ENCODE measurements at regions not wholly inside any gene's neighbourhood (a gene's known extent, or its start where the extent isn't known, plus 50 kb on each side); places are given as distances from the start of the nearest gene placed in this dataset.

DNA sequence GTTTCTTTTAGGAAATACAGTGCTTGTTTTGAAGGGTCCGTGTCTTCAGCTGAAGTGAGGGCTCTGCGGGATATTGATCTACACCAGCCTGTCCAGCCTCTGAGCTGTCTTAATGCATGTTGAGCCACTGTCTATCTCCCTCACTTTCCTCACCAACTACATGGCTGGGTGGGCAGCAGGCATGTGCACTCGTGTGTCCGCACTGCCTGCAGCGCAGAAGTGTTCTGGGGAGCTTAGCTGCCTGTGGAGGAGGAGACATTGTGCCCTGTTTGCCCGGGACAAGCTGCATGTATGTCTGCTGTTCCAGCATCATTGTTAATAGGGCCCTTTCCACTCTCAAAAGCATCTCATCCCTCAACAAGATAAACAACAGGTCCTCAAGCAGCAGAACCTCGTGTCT lies 133.1 kb upstream of the EEPD1 start:
- BruUV-seq (replicated peaks) = no TSS peak
- no peak for DNase-seq (ENCODE audit: low read depth, low spot score)
- ChIA-PET CTCF (no interaction called here), POLR2A (no interaction called here)
- H3K36me3 ChIP-seq (ENCODE audit: control insufficient read depth, insufficient read depth, low read length) = no peaks in the 10 kb centered on the region
- TF ChIP-seq, protein P1, sequence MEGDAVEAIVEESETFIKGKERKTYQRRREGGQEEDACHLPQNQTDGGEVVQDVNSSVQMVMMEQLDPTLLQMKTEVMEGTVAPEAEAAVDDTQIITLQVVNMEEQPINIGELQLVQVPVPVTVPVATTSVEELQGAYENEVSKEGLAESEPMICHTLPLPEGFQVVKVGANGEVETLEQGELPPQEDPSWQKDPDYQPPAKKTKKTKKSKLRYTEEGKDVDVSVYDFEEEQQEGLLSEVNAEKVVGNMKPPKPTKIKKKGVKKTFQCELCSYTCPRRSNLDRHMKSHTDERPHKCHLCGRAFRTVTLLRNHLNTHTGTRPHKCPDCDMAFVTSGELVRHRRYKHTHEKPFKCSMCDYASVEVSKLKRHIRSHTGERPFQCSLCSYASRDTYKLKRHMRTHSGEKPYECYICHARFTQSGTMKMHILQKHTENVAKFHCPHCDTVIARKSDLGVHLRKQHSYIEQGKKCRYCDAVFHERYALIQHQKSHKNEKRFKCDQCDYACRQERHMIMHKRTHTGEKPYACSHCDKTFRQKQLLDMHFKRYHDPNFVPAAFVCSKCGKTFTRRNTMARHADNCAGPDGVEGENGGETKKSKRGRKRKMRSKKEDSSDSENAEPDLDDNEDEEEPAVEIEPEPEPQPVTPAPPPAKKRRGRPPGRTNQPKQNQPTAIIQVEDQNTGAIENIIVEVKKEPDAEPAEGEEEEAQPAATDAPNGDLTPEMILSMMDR (IDR thresholded peaks at IDR 0.05) = no peak
- no peak for TF ChIP-seq POLR2AphosphoS5 (IDR thresholded peaks at IDR 0.05; ENCODE audit: low read depth, low read length)
- TF ChIP-seq SIN3A (IDR thresholded peaks at IDR 0.05; ENCODE audit: borderline replicate concordance, insufficient read depth, low read depth, low read length) = no peak
- TF ChIP-seq, protein P2, sequence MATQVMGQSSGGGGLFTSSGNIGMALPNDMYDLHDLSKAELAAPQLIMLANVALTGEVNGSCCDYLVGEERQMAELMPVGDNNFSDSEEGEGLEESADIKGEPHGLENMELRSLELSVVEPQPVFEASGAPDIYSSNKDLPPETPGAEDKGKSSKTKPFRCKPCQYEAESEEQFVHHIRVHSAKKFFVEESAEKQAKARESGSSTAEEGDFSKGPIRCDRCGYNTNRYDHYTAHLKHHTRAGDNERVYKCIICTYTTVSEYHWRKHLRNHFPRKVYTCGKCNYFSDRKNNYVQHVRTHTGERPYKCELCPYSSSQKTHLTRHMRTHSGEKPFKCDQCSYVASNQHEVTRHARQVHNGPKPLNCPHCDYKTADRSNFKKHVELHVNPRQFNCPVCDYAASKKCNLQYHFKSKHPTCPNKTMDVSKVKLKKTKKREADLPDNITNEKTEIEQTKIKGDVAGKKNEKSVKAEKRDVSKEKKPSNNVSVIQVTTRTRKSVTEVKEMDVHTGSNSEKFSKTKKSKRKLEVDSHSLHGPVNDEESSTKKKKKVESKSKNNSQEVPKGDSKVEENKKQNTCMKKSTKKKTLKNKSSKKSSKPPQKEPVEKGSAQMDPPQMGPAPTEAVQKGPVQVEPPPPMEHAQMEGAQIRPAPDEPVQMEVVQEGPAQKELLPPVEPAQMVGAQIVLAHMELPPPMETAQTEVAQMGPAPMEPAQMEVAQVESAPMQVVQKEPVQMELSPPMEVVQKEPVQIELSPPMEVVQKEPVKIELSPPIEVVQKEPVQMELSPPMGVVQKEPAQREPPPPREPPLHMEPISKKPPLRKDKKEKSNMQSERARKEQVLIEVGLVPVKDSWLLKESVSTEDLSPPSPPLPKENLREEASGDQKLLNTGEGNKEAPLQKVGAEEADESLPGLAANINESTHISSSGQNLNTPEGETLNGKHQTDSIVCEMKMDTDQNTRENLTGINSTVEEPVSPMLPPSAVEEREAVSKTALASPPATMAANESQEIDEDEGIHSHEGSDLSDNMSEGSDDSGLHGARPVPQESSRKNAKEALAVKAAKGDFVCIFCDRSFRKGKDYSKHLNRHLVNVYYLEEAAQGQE (IDR thresholded peaks at IDR 0.05; ENCODE audit: insufficient read depth in 1 of 2, low read depth in 2 of 2, low read length in 1 of 2) = no peak
- no peak for TF ChIP-seq TCF7L2 (IDR thresholded peaks at IDR 0.05; ENCODE audit: low read depth, low read length)
- in situ Hi-C loops (cut with HindIII; ENCODE audit: low pct_unique_long_range_greater_than_20kb, low sequenced_read_pairs) = no loop called here
- no peak overlapping the region for H3K27ac ChIP-seq (ENCODE audit: low read length)
- H3K9me3 ChIP-seq (ENCODE audit: control insufficient read depth, insufficient read depth, low read depth, low read length) = no peaks in the 10 kb centered on the region
- no peak for ATAC-seq
- intact Hi-C loops (cut with micrococcal nuclease; ENCODE audit: unreplicated experiment) = no loop called here
- no peaks in the 10 kb centered on the region for H3K27me3 ChIP-seq (ENCODE audit: control insufficient read depth, insufficient read depth, low read length)
- H3K4me3 ChIP-seq (ENCODE audit: low read depth in 2 of 2, low read length in 2 of 2) = no peak overlapping the region
- no peaks in the 10 kb centered on the region for H3K4me1 ChIP-seq (ENCODE audit: control insufficient read depth, insufficient read depth, low read length)

DNA sequence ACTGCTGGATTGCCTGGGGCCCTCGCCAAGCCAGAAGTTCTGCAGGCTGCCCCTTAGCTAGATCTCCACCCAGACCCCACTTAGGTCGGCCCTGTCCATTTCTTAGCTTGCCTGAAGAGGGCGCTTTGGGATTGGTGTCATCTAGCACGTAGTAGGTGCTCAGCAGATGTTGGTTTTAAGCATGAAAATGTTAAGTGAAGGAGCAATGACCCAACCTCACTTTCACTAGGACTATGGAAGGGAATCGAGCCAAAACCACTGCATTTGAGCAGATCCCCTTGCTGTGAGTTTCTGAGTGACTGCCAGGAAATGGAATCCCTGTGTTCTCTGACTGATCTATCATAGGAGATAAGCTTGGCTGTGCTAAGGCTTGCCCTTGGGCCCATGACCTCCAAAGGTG lies 131.7 kb upstream of the EEPD1 start:
- Histone ChIP-seq H3K4me1 (ENCODE audit: control insufficient read depth, insufficient read depth, low read length) (no peaks in the 10 kb centered on the region), H3K27me3 (ENCODE audit: control insufficient read depth, insufficient read depth, low read length) (no peaks in the 10 kb centered on the region), H3K36me3 (ENCODE audit: control insufficient read depth, insufficient read depth, low read length) (no peaks in the 10 kb centered on the region), H3K27ac (ENCODE audit: low read length) (no peak overlapping the region), H3K4me3 (ENCODE audit: low read depth in 2 of 2, low read length in 2 of 2) (no peak overlapping the region), H3K9me3 (ENCODE audit: control insufficient read depth, insufficient read depth, low read depth, low read length) (no peaks in the 10 kb centered on the region)
- intact Hi-C loops (cut with micrococcal nuclease; ENCODE audit: unreplicated experiment) = no loop called here
- in situ Hi-C loops (cut with HindIII; ENCODE audit: low pct_unique_long_range_greater_than_20kb, low sequenced_read_pairs) = no loop called here
- BruUV-seq (replicated peaks) = no TSS peak
- DNase-seq (ENCODE audit: low read depth, low spot score) (no peak), ATAC-seq (peak; percentile 56; the same call in 1 of the 2 replicates)
- TF ChIP-seq POLR2AphosphoS5 (IDR thresholded peaks at IDR 0.05; ENCODE audit: low read depth, low read length) = no peak
- TF ChIP-seq, protein P1 (IDR thresholded peaks at IDR 0.05) = peak; percentile 84
- POLR2A ChIA-PET = interaction anchor here (0.6 kb wide), 1 partner anchor 10 kb away, joined by 6 read pairs; no protein-coding TSS in a partner anchor
- CTCF ChIA-PET = interaction anchor here (0.5 to 1.0 kb wide), 3 partner anchors 11 to 213 kb away, joined by 3 to 11 read pairs (median 4); no protein-coding TSS in a partner anchor
